Epithelial cell of esophagus (primary cell): ENCODE measurements at regions not wholly inside any gene's neighbourhood (a gene's known extent, or its start where the extent isn't known, plus 50 kb on each side); places are given as distances from the start of the nearest gene placed in this dataset.

Experiments
- DNase-seq: peaks from one replicate; pipeline ENCODE4 v3.0.0; 2010; ENCODE audit warnings: low read depth
- H3K4me3 ChIP-seq: 2 replicates; pipeline ENCODE4 v1.5.1; 2011; ENCODE audit warnings: mild to moderate bottlenecking, low read length, control low read depth
- CTCF ChIP-seq: IDR thresholded peaks from 2 replicates; pipeline ENCODE4 v1.5.1; 2011; ENCODE audit warnings: low read depth, mild to moderate bottlenecking, low read length, control low read depth, inconsistent platforms; ENCODE audit not compliant: insufficient read depth; ENCODE audit errors: missing control alignments

- H3K4me3 ChIP-seq, result no peak overlapping the region
- no peak for DNase-seq
- TF ChIP-seq CTCF, result no peak
These were observed 331.1 kb downstream of the PTPRC start for GRCh38 chr1:198969981-198970380.

DNA sequence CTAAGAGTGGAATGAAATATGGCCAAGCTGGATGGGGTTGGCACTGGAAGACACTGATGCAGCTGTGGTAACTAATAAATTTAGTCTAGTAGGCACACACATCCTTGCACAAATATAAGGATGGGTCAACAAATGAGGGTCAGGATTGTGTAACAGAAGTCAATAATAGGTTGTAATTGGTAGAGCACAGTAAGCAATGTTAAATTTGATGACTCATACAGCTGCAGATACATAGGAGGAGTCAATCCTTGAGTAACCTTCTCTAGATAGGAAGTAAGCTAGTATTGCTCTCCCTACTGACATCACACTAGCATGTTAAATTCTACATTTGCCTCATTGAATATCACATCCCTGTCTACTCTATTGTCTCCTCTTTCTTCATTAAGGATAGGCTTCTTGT is 332.1 kb downstream of the PTPRC start:
- peak; percentile 66 for DNase-seq
- no peak for TF ChIP-seq CTCF
- no peak overlapping the region for H3K4me3 ChIP-seq

DNA sequence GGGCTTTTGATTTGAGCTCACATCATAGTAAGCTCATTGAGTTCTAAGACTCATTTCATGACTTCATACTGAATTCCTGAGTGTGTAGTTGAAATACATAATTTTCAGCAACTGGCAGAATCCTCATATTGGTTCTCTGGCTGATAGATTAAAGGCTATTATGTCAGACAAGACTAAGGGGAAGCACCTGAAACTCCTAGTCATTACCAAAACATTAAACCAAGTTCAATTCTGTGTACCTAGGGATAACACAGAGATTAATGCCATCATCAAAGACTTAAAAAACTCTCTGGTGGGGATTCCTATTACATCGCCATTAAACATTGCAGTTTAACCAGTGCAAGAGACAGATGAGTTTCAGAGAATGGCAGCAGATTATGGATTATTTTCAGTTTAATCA is 339.1 kb downstream of the PTPRC start:
- no peak overlapping the region for H3K4me3 ChIP-seq
- TF ChIP-seq CTCF, result no peak
- DNase-seq, result peak; percentile 2

- no peak overlapping the region for H3K4me3 ChIP-seq
- TF ChIP-seq CTCF, result no peak
- DNase-seq, result no peak
These were observed 339.7 kb downstream of the PTPRC start for GRCh38 chr1:198978523-198978922.

DNA sequence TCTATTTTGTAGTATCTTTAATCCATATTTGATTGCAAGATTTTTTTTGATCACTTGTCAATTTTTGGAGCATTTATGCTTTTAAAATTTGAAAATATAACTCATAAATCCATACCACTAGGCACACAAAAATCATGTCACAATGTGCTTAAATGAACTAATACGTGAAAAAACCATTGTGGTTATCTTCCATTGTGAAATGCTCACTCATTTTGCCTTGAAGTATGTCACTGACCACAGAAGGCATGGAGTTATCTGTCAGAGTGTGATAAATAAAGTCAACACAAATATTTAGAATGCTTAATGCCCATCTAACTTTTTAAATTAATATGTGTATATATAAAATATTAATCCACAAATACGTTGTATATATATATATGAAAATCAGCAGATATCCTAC is 347.2 kb downstream of the PTPRC start:
- no peak for DNase-seq
- no peak for TF ChIP-seq CTCF

DNA sequence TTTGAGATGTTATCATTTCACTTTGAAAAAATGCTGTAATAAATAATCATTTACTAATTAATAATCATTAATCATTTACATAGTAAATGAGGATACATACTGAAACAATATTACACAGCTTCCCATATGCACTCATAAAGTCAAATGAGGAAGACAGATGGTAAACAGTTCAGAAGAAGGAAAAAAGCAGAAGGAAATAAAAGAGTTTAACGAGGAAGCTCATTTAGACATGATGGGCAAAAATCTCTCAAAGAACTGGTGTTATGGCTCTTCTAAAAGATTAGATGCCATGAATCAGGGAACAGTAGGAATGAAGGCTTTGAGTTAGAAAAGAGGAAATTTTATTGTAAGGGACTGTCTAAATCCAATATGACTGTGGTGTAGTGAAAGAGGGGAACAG is 347.6 kb downstream of the PTPRC start:
- no peak overlapping the region for H3K4me3 ChIP-seq
- no peak for DNase-seq
- TF ChIP-seq CTCF, result no peak

More for the DNA sequence above, 347.2 kb downstream of the PTPRC start:
- H3K4me3 ChIP-seq, result no peak overlapping the region

DNA sequence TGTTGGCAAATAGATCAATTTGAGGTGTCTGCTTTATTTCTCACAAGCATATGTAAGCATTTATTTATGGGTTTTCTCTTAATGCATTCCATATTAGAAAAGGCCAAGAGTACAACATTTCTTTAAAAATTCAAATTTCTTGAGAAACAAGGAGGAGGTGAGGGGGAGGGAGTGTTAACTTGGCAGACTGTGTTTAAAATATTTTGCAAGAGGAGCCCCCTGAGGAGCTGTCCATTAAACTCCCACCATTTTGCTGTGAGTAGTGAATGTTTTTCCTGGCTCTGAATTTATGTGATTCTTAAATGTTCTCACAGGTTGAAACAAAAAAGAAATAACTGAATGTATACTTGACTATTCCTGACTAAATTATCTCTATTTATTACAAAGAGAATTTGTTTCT is 363.8 kb downstream of the PTPRC start:
- no peak for TF ChIP-seq CTCF
- DNase-seq, result no peak
- no peak overlapping the region for H3K4me3 ChIP-seq
